ENCODE measurements at regions not wholly inside any gene's neighbourhood (a gene's known extent, or its start where the extent isn't known, plus 50 kb on each side); places are given as distances from the start of the nearest gene placed in this dataset.
A peak's percentile ranks its signal among the peaks of the same experiment; 100 is the strongest.

- no peak for DNase-seq (ENCODE audit: low read depth in 4 of 4, low spot score in 3 of 4)
These were observed 1044.4 kb upstream of the CNTNAP5 start for GRCh38 chr2:122980671-122981070.

- DNase-seq (ENCODE audit: low read depth in 4 of 4, low spot score in 3 of 4): no peak
These were observed 1042.2 kb upstream of the CNTNAP5 start for GRCh38 chr2:122982936-122983335.

- DNase-seq (ENCODE audit: low read depth in 4 of 4, low spot score in 3 of 4): no peak
These were observed 1036.5 kb upstream of the CNTNAP5 start for GRCh38 chr2:122988395-122989221.

GRCh38 chr2:122993592-122993991 is 1031.5 kb upstream of the CNTNAP5 start:
- DNase-seq (ENCODE audit: low read depth in 4 of 4, low spot score in 3 of 4): no peak

- DNase-seq (ENCODE audit: low read depth in 4 of 4, low spot score in 3 of 4): no peak
These were observed 1025.8 kb upstream of the CNTNAP5 start for GRCh38 chr2:122999258-122999657.

- no peak for DNase-seq (ENCODE audit: low read depth in 4 of 4, low spot score in 3 of 4)
These were observed 1025.3 kb upstream of the CNTNAP5 start for GRCh38 chr2:122999821-123000220.

- peak; percentile 18 to 34 (median 29) for DNase-seq (ENCODE audit: low read depth in 4 of 4, low spot score in 3 of 4)
These were observed 1022.3 kb upstream of the CNTNAP5 start for GRCh38 chr2:123002660-123003248.

DNA sequence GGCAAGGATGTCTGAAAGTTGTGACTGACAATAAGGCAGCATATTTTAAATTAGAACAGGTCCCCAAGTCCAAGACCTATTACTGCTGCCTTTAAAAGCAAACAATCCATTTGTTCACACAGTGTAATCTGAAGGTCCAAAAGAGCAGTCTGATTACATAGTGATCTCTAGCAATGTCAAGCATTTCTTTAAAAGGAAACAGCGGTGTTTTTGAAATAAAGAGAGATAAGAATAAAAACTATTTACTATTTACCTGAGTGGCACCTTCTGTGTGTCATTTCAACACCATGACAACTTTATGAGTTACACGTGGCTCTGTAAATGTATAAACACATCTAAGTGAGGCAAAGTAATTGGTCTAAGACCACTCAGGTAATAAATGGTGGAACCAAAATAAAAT is 1009.9 kb upstream of the CNTNAP5 start:
- DNase-seq (ENCODE audit: low read depth in 4 of 4, low spot score in 3 of 4): no peak

GRCh38 chr2:123035541-123035940 is 989.5 kb upstream of the CNTNAP5 start:
- no peak for DNase-seq (ENCODE audit: low read depth in 4 of 4, low spot score in 3 of 4)

- no peak for DNase-seq (ENCODE audit: low read depth in 4 of 4, low spot score in 3 of 4)
These were observed 988.8 kb upstream of the CNTNAP5 start for GRCh38 chr2:123036300-123036699.

GRCh38 chr2:123040506-123040905 is 984.6 kb upstream of the CNTNAP5 start:
- DNase-seq (ENCODE audit: low read depth in 4 of 4, low spot score in 3 of 4): no peak

GRCh38 chr2:123043458-123043857 is 981.6 kb upstream of the CNTNAP5 start:
- DNase-seq (ENCODE audit: low read depth in 4 of 4, low spot score in 3 of 4): no peak

DNA sequence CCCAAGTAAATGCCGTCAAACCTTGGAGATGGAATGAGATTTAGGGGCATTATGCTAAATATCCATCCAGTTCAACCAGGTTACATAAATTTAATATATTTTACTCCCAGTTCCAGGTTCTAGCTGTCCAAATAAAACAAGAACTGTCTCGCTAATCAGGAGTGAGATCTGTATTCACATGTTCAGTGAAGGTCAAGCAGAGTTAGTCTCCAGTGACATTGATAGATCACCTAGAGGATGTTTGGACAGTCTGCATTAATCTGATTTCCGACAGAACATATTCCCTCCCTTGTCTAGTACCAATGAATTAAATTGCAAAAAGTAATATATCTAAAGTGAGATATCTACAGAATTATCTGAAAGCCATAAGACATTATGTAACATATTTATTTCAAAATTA is 979.4 kb upstream of the CNTNAP5 start:
- no peak for DNase-seq (ENCODE audit: low read depth in 4 of 4, low spot score in 3 of 4)

DNA sequence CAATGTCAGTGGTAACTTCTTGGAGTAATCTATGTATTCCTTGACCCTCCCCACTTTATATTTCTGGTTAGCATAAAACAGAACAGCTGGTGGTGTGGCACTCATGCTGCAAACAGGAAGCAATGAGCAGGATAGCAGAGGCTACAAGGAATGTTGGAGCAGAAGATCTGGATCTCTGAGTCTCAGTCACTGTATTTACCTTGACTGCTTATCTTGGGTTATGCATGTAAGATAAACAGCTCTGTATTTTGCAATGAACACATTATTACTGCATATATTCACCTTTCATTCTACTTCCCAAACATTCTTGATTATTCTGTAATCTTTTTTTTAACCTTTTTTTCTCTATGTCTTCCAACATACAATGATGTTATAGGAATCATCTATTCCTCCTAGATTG is 977.9 kb upstream of the CNTNAP5 start:
- no peak for DNase-seq (ENCODE audit: low read depth in 4 of 4, low spot score in 3 of 4)

GRCh38 chr2:123051136-123051535 is 974.0 kb upstream of the CNTNAP5 start:
- DNase-seq (ENCODE audit: low read depth in 4 of 4, low spot score in 3 of 4): no peak

DNA sequence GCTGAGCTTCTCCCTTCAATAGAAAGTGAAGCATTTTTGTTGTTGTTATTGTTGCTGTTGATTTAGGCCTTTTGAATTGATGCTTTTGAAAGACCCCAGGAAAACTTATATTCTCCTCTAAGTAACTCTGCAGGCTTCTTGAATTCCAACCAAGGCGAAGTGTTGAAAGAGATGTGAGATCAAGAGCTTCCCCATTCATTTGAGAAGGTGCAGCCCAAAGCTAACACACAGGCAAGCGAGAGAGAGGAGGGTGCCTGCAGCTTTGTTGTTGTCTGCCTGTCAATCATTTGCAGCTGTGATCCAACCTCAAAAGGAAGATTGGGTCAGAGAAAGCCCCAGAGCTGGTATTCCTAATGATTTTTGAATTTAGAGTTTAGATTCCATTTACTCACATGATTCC is 963.6 kb upstream of the CNTNAP5 start:
- no peak for DNase-seq (ENCODE audit: low read depth in 4 of 4, low spot score in 3 of 4)

- DNase-seq (ENCODE audit: low read depth in 4 of 4, low spot score in 3 of 4): no peak
These were observed 951.7 kb upstream of the CNTNAP5 start for GRCh38 chr2:123073371-123073770.

GRCh38 chr2:123073956-123074355 is 951.1 kb upstream of the CNTNAP5 start:
- DNase-seq (ENCODE audit: low read depth in 4 of 4, low spot score in 3 of 4): no peak

GRCh38 chr2:123077101-123077500 is 948.0 kb upstream of the CNTNAP5 start:
- DNase-seq (ENCODE audit: low read depth in 4 of 4, low spot score in 3 of 4): no peak

DNA sequence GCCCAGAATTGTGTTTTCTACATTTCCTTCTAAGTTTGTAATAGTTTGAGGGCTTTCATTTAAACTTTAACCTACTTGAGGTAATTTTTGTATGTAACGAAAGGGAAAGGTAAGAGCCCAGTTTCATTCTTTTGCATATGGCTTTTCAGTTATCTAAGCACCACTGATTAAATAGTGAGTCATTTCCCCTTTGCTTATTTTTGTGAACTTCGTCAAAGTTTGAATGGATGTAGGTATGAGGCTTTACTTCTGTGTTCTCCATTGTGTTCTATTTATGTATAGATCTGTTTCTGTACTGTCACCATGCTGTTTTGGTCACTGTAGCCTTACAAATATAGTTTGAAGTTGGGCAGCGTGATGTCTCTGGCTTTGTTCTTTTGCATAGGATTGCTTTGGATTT is 944.8 kb upstream of the CNTNAP5 start:
- DNase-seq (ENCODE audit: low read depth in 4 of 4, low spot score in 3 of 4): no peak

DNA sequence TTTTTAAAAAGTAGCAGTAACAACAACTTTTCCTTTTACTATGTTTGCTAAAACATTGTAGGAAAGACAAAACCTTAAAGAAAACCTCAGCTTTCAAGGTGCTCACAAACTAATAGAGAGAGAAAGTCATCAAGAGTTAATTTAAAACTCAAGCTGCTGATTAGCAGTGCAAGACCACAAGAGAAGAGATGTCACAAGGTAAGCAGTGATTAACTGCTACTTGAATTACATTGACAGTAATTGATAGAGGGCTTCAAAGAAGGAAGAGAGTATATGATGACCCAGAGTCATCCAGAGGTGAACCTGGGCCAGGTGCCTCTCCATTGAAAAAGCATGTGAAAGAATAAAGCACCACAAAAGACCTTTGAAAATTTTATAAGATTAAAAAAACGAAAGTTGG is 939.6 kb upstream of the CNTNAP5 start:
- no peak for DNase-seq (ENCODE audit: low read depth in 4 of 4, low spot score in 3 of 4)

DNA sequence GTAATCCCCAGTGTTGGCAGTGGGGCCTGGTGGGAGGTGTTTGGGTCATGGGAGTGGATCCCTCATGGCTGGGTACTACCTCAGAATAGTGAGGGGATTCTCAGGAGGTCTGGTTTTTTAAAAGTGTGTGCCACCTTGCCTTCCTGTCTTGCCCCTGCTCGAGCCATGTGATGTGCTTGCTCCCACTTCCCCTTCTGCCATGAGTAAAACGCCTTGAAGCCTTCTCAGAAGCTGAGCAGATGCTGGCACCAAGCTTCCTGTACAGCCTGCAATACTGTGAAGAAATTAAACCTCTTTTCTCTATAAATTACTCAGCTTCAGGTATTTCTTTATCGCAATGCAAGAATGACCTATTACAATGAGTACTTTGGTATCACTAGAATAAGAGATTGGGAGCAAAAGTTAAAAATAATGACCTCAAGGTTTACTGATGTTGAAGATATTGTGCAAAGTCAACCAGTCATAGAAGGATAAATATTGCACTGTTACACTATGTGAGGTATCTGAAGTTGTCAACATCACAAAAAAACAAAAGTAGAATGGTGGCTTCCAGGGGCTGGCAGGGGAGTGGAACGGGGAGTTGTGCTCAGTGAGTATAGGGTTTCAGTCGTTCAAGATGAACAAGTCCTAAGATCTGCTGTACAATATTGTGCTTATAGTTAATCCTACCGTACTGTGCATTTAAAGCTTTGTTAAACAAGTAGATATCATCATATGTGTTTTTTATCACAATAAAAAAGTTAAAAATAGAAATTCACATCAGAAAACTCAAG is 938.3 kb upstream of the CNTNAP5 start:
- peak in 1 of 4 donors; percentile 25 for DNase-seq (ENCODE audit: low read depth in 4 of 4, low spot score in 3 of 4)
